ENCODE measurements at regions not wholly inside any gene's neighbourhood (a gene's known extent, or its start where the extent isn't known, plus 50 kb on each side); places are given as distances from the start of the nearest gene placed in this dataset.

DNA sequence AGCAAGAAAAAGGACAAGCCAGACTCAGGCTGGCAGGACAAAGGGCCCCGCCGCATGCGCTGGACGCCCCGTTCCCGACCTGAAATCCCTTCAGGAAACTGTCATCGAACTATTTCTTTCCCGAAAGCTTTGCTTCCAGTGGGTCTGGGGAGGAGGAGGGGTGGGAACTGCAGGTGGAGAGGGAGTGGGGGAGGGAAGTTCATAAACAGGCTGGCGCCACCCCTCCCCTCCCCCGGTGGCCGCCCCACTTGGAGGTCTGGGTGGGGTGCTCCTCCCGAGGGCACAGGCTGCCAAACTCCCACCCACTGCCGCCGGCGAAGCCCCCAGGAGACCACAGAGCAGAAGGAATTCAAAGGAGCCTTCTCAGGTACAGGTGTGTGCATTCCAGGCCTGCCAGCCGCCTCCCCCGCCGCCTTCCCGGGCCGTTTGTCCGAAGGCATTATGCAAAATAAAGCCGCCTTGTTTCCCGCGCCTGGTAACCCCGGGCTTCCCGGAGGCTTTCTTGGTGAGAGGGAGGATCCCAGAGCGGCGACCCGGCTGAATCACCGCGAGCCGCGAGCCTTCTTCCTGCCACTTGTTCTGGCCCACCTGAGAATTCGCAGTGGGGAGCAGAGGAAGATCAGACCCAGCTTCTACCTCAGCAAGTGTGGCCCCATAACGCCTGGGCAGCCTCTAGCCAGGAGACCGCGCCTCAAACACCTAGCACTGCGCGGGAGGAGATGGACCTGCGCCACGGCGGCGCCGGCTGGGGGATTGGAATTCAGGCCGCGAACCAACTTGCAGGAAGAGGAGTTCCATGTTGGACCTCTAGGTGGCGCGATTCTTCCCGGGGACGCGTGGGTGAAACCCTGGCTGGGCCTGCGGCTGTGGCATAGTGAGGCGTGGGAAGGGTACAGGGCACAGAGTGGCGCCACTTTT lies 101.9 kb downstream of the FOXI3 start (continued):
- TF ChIP-seq, protein P1, sequence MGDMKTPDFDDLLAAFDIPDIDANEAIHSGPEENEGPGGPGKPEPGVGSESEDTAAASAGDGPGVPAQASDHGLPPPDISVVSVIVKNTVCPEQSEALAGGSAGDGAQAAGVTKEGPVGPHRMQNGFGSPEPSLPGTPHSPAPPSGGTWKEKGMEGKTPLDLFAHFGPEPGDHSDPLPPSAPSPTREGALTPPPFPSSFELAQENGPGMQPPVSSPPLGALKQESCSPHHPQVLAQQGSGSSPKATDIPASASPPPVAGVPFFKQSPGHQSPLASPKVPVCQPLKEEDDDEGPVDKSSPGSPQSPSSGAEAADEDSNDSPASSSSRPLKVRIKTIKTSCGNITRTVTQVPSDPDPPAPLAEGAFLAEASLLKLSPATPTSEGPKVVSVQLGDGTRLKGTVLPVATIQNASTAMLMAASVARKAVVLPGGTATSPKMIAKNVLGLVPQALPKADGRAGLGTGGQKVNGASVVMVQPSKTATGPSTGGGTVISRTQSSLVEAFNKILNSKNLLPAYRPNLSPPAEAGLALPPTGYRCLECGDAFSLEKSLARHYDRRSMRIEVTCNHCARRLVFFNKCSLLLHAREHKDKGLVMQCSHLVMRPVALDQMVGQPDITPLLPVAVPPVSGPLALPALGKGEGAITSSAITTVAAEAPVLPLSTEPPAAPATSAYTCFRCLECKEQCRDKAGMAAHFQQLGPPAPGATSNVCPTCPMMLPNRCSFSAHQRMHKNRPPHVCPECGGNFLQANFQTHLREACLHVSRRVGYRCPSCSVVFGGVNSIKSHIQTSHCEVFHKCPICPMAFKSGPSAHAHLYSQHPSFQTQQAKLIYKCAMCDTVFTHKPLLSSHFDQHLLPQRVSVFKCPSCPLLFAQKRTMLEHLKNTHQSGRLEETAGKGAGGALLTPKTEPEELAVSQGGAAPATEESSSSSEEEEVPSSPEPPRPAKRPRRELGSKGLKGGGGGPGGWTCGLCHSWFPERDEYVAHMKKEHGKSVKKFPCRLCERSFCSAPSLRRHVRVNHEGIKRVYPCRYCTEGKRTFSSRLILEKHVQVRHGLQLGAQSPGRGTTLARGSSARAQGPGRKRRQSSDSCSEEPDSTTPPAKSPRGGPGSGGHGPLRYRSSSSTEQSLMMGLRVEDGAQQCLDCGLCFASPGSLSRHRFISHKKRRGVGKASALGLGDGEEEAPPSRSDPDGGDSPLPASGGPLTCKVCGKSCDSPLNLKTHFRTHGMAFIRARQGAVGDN (IDR thresholded peaks at IDR 0.05), result no peak
- TF ChIP-seq ZNF217 (IDR thresholded peaks at IDR 0.05) (0 out of 2 replicates have a peak, but pooled peaks have one; percentile 43), RB1 (IDR thresholded peaks at IDR 0.05; ENCODE audit: borderline replicate concordance) (no peak), EP300 (IDR thresholded peaks at IDR 0.05; ENCODE audit: borderline replicate concordance in 1 of 2, control insufficient read depth in 1 of 2, low read depth in 2 of 2, low read length in 2 of 2) (no peak), TBL1XR1 (IDR thresholded peaks at IDR 0.05; ENCODE audit: low read depth, low read length) (no peak), NFYA (IDR thresholded peaks at IDR 0.05; ENCODE audit: borderline replicate concordance, low read depth, low read length) (no peak), RUNX3 (IDR thresholded peaks at IDR 0.05; ENCODE audit: low read length) (no peak), CHD2 (IDR thresholded peaks at IDR 0.05; ENCODE audit: borderline replicate concordance, low read depth, low read length) (0 out of 2 replicates have a peak, but pooled peaks have one; percentile 26), FOXM1 (IDR thresholded peaks at IDR 0.05; ENCODE audit: low read depth, low read length) (no peak), NRF1 (conservative IDR thresholded peaks at IDR 0.05; ENCODE audit: low read depth, low read length) (no peak), RCOR1 (conservative IDR thresholded peaks at IDR 0.05; ENCODE audit: low read depth, low read length) (no peak)
- TF ChIP-seq, protein P2, sequence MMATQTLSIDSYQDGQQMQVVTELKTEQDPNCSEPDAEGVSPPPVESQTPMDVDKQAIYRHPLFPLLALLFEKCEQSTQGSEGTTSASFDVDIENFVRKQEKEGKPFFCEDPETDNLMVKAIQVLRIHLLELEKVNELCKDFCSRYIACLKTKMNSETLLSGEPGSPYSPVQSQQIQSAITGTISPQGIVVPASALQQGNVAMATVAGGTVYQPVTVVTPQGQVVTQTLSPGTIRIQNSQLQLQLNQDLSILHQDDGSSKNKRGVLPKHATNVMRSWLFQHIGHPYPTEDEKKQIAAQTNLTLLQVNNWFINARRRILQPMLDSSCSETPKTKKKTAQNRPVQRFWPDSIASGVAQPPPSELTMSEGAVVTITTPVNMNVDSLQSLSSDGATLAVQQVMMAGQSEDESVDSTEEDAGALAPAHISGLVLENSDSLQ (IDR thresholded peaks at IDR 0.05), result no peak
- TF ChIP-seq, protein P3, sequence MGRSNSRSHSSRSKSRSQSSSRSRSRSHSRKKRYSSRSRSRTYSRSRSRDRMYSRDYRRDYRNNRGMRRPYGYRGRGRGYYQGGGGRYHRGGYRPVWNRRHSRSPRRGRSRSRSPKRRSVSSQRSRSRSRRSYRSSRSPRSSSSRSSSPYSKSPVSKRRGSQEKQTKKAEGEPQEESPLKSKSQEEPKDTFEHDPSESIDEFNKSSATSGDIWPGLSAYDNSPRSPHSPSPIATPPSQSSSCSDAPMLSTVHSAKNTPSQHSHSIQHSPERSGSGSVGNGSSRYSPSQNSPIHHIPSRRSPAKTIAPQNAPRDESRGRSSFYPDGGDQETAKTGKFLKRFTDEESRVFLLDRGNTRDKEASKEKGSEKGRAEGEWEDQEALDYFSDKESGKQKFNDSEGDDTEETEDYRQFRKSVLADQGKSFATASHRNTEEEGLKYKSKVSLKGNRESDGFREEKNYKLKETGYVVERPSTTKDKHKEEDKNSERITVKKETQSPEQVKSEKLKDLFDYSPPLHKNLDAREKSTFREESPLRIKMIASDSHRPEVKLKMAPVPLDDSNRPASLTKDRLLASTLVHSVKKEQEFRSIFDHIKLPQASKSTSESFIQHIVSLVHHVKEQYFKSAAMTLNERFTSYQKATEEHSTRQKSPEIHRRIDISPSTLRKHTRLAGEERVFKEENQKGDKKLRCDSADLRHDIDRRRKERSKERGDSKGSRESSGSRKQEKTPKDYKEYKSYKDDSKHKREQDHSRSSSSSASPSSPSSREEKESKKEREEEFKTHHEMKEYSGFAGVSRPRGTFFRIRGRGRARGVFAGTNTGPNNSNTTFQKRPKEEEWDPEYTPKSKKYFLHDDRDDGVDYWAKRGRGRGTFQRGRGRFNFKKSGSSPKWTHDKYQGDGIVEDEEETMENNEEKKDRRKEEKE (IDR thresholded peaks at IDR 0.05), result no peak
- TF ChIP-seq, protein P4, sequence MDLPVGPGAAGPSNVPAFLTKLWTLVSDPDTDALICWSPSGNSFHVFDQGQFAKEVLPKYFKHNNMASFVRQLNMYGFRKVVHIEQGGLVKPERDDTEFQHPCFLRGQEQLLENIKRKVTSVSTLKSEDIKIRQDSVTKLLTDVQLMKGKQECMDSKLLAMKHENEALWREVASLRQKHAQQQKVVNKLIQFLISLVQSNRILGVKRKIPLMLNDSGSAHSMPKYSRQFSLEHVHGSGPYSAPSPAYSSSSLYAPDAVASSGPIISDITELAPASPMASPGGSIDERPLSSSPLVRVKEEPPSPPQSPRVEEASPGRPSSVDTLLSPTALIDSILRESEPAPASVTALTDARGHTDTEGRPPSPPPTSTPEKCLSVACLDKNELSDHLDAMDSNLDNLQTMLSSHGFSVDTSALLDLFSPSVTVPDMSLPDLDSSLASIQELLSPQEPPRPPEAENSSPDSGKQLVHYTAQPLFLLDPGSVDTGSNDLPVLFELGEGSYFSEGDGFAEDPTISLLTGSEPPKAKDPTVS (IDR thresholded peaks at IDR 0.05; ENCODE audit: low read depth, low read length), result no peak
